ENCODE measurements at regions not wholly inside any gene's neighbourhood (a gene's known extent, or its start where the extent isn't known, plus 50 kb on each side); places are given as distances from the start of the nearest gene placed in this dataset.

GRCh38 chr1:232529747-232530146 lies 100.2 kb downstream of the SIPA1L2 start:
- H3K27ac ChIP-seq, result no peak overlapping the region
- no peak for TF ChIP-seq CTCF (IDR thresholded peaks at IDR 0.05)
- no peak overlapping the region for H3K4me3 ChIP-seq (ENCODE audit: low read depth in 1 of 2, low read length in 1 of 2)
- H3K36me3 ChIP-seq, result no peaks in the 10 kb centered on the region
- H3K27me3 ChIP-seq, result no peaks in the 10 kb centered on the region
- H3K9me3 ChIP-seq, result no peaks in the 10 kb centered on the region
- H3K4me1 ChIP-seq (ENCODE audit: control insufficient read depth in 1 of 2, insufficient read depth in 1 of 2, low read depth in 1 of 2, low read length in 1 of 2), result peaks cover 8% of the 10 kb centered on the region in 2 experiments

GRCh38 chr1:232528472-232529089 lies 101.4 kb downstream of the SIPA1L2 start:
- H3K27ac ChIP-seq, result no peak overlapping the region
- peaks cover 8% of the 10 kb centered on the region in 2 experiments for H3K4me1 ChIP-seq (ENCODE audit: control insufficient read depth in 1 of 2, insufficient read depth in 1 of 2, low read depth in 1 of 2, low read length in 1 of 2)

GRCh38 chr1:232524056-232524455 lies 105.9 kb downstream of the SIPA1L2 start:
- no peaks in the 10 kb centered on the region for H3K36me3 ChIP-seq
- H3K4me1 ChIP-seq (ENCODE audit: control insufficient read depth in 1 of 2, insufficient read depth in 1 of 2, low read depth in 1 of 2, low read length in 1 of 2), result no peaks in the 10 kb centered on the region
- H3K27ac ChIP-seq, result no peak overlapping the region
- no peaks in the 10 kb centered on the region for H3K27me3 ChIP-seq
- no peak overlapping the region for H3K4me3 ChIP-seq (ENCODE audit: low read depth in 1 of 2, low read length in 1 of 2)
- TF ChIP-seq CTCF (IDR thresholded peaks at IDR 0.05), result no peak
- no peaks in the 10 kb centered on the region for H3K9me3 ChIP-seq

More at GRCh38 chr1:232528472-232529089, 101.4 kb downstream of the SIPA1L2 start:
- no peaks in the 10 kb centered on the region for H3K9me3 ChIP-seq
- no peaks in the 10 kb centered on the region for H3K27me3 ChIP-seq
- no peak overlapping the region for H3K4me3 ChIP-seq (ENCODE audit: low read depth in 1 of 2, low read length in 1 of 2)
- no peak for TF ChIP-seq CTCF (IDR thresholded peaks at IDR 0.05)
- H3K36me3 ChIP-seq, result no peaks in the 10 kb centered on the region

- Histone ChIP-seq H3K27me3 (no peaks in the 10 kb centered on the region), H3K4me3 (ENCODE audit: low read depth in 1 of 2, low read length in 1 of 2) (no peak overlapping the region), H3K4me1 (ENCODE audit: control insufficient read depth in 1 of 2, insufficient read depth in 1 of 2, low read depth in 1 of 2, low read length in 1 of 2) (no peaks in the 10 kb centered on the region), H3K9me3 (no peaks in the 10 kb centered on the region), H3K36me3 (no peaks in the 10 kb centered on the region), H3K27ac (no peak overlapping the region)
- no peak for TF ChIP-seq CTCF (IDR thresholded peaks at IDR 0.05)
Measured at GRCh38 chr1:232522189-232522588, 107.7 kb downstream of the SIPA1L2 start.

- H3K27ac ChIP-seq, result no peak overlapping the region
- H3K4me1 ChIP-seq (ENCODE audit: control insufficient read depth in 1 of 2, insufficient read depth in 1 of 2, low read depth in 1 of 2, low read length in 1 of 2), result no peaks in the 10 kb centered on the region
- no peaks in the 10 kb centered on the region for H3K27me3 ChIP-seq
- no peak for TF ChIP-seq CTCF (IDR thresholded peaks at IDR 0.05)
- H3K4me3 ChIP-seq (ENCODE audit: low read depth in 1 of 2, low read length in 1 of 2), result no peak overlapping the region
- no peaks in the 10 kb centered on the region for H3K9me3 ChIP-seq
- H3K36me3 ChIP-seq, result no peaks in the 10 kb centered on the region
Measured at GRCh38 chr1:232521660-232522059, 108.3 kb downstream of the SIPA1L2 start.
